LNCaP clone FGC (cell line): ENCODE measurements at regions not wholly inside any gene's neighbourhood (a gene's known extent, or its start where the extent isn't known, plus 50 kb on each side); places are given as distances from the start of the nearest gene placed in this dataset.

Source experiments
- DNase-seq: peaks from one replicate; pipeline ENCODE4 v3.0.0-alpha.2; 2011; ENCODE audit warnings: low read depth
- H3K4me3 ChIP-seq: 2 replicates; pipeline ENCODE4 v1.5.1; 2011; ENCODE audit warnings: mild to moderate bottlenecking, low read depth, low read length, control low read depth
- TF ChIP-seq, protein P1 (sequence below): IDR thresholded peaks from 2 replicates; pipeline ENCODE4 v1.5.1; 2012; ENCODE audit warnings: mild to moderate bottlenecking; ENCODE audit not compliant: control insufficient read depth, insufficient read depth; ENCODE audit errors: extremely low read depth

GRCh38 chr14:29459531-29459930, 468.1 kb downstream of the PRKD1 start:
- DNase-seq: no peak
- TF ChIP-seq, protein P1, sequence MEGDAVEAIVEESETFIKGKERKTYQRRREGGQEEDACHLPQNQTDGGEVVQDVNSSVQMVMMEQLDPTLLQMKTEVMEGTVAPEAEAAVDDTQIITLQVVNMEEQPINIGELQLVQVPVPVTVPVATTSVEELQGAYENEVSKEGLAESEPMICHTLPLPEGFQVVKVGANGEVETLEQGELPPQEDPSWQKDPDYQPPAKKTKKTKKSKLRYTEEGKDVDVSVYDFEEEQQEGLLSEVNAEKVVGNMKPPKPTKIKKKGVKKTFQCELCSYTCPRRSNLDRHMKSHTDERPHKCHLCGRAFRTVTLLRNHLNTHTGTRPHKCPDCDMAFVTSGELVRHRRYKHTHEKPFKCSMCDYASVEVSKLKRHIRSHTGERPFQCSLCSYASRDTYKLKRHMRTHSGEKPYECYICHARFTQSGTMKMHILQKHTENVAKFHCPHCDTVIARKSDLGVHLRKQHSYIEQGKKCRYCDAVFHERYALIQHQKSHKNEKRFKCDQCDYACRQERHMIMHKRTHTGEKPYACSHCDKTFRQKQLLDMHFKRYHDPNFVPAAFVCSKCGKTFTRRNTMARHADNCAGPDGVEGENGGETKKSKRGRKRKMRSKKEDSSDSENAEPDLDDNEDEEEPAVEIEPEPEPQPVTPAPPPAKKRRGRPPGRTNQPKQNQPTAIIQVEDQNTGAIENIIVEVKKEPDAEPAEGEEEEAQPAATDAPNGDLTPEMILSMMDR: no peak
- no peak overlapping the region for H3K4me3 ChIP-seq

DNA sequence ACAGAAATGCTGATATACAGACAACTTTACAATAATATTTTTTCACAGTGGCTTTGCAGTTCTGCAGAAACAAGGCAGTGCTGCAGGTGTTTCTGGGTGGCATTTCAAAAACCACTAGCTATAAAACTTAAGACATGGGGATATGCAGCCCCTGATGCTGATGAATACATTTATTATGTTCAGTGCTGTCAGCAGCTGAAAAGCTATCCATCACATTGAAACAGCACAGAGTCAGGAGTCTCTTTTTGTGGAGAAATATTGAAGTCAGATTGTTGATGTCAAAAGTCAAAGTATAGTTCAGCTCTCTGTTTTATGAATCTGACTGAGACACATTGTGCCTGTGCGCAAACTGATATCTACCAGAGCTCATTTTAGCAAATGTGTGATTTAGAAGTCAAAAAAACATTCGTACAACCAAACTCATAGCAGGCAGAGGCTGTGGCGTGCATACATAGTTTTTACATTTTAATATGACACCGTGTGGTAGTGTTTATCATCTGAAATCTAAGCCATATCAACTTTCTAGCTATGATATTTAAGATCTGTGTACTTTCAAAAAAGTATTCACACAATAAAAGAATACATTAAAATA, 467.6 kb downstream of the PRKD1 start:
- no peak for DNase-seq
- TF ChIP-seq, protein P1: no peak
- H3K4me3 ChIP-seq: no peak overlapping the region

- no peak for DNase-seq
- H3K4me3 ChIP-seq: no peak overlapping the region
- TF ChIP-seq, protein P1: no peak
Observed at GRCh38 chr14:29461101-29461500, 466.5 kb downstream of the PRKD1 start.

DNA sequence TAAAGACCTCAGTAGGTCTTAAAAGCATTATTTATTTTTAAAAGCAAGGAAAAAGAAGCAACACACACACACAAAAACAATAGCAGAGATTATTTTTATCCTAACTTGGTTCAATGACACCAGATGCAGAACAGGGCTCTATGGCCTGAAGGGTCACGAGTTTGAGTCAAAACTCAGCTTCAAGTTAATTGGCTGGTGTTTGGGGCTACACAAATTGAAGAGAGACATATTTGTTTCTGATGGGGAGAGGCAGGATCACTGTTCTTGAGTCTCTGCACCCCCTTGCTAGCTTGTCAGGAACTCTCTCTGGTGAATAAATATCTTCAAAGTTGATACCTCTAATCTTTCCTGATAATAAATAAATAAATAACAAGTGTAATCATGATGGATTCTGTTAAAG, 466.1 kb downstream of the PRKD1 start:
- H3K4me3 ChIP-seq: no peak overlapping the region
- TF ChIP-seq, protein P1: no peak
- no peak for DNase-seq

DNA sequence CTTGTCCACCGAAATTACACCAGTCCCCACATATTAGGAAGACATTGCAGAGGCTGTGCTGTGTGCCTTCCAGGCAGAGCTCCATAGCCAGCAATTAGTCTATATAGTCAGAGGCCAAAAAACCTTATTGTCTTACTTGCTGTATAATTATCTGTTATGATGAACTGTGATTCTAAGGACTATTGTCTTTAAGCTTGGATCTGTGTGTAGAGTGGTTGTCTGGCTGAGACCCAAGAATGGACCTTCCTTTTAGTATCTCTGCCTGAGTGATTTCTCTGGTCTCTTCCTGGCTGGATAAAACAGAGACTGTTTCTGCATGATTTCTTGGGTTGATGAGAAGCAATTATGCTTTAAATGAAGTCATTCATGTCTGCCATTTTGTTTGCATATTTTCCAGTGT, 465.3 kb downstream of the PRKD1 start:
- TF ChIP-seq, protein P1: no peak
- DNase-seq: no peak
- H3K4me3 ChIP-seq: no peak overlapping the region

DNA sequence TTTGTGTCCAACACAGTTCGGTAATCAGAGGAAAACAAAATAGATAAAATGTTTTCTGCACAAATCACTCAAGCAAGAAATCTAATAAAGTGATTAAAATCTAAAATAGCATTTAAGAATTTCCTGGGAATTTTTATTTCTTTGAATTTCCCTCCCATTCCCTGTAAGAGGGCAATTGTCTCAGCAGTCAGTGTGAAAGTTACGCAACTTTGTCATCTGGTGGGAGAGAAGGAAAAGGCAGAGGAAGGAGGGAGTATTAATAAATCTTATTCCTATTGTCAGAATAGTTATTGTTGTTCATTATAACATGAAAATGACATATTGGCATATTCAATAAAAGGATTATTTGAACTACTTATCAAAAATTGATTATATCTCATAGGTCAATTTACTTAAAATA, 464.9 kb downstream of the PRKD1 start:
- TF ChIP-seq, protein P1: no peak
- no peak overlapping the region for H3K4me3 ChIP-seq
- no peak for DNase-seq

DNA sequence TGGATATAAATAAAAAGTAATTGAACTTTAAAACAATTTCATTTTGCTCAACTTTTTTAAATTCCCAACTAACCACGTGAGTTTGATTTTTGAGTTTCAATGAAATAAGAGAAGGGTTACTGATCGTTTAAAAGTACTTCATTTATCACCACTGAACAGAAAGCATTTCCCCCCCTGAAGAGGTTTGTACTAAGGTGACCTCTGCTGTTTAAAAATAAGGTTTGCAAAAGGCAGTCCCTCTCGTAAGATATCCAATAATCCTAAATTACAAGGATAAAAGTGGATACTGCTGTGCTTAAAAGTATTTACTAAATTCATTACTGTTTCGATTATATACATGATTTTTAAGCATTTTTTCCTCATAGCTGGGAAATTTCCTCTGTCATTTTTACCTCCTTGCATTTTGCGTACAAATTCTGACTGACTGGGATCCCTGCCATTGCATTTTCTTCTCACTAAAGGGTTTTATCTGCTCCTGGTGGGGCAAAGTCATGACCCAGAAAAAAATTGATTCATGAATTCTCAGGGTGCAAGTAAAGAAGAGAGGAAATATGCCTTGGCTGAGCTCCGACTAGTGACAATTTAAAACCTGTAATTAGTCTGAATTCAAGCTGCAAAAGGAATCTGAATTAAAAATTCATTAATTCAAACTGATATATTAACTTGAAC, 463.8 kb downstream of the PRKD1 start:
- H3K4me3 ChIP-seq: no peak overlapping the region
- TF ChIP-seq, protein P1: peak; percentile 43
- DNase-seq: no peak
